Adrenal gland (tissue), 9 donors: ENCODE measurements at regions not wholly inside any gene's neighbourhood (a gene's known extent, or its start where the extent isn't known, plus 50 kb on each side); places are given as distances from the start of the nearest gene placed in this dataset.

Experiments
- DNase-seq, 7 donors: peaks; one replicate each; pipeline ENCODE4 v3.0.0-alpha.2; 2019 to 2020
- H3K27ac ChIP-seq, 5 donors: fragments of 200-600 bp; sonication (generic) in 4 of 5; 1 replicate in 3 of 5; 2 replicates in 2 of 5; pipeline versions ENCODE4 v1.5.1 to v1.8.0; 2016 to 2020; ENCODE audit warnings: mild to moderate bottlenecking in 1 of 5
- H3K27me3 ChIP-seq: fragments of 200-600 bp; 2 replicates; pipeline ENCODE4 v1.8.0; 2021
- H3K36me3 ChIP-seq, 2 donors: fragments of 200-600 bp; replicated peaks in 1 of 2; 1 replicate in 1 of 2; 2 replicates in 1 of 2; pipeline versions ENCODE4 v1.5.1 to v1.8.0; 2018 to 2022
- H3K4me1 ChIP-seq, 2 donors: fragments of 200-600 bp; replicated peaks in 1 of 2; 1 replicate in 1 of 2; 2 replicates in 1 of 2; pipeline versions ENCODE4 v1.5.1 to v1.8.0; 2018 to 2021
- H3K4me3 ChIP-seq, 4 donors: fragments of 200-600 bp; sonication (generic) in 3 of 4; one replicate each; pipeline ENCODE4 v1.5.1; 2016 to 2018
- H3K9me3 ChIP-seq, 3 donors: fragments of 200-600 bp; sonication (generic) in 1 of 3; replicated peaks in 1 of 3; 1 replicate in 2 of 3; 2 replicates in 1 of 3; pipeline versions ENCODE4 v1.5.1 to v1.8.0; 2016 to 2021
- CTCF ChIP-seq, 6 experiments: fragments of 450-650 bp in 4 of 6; fragments of 200-600 bp in 2 of 6; sonication (generic) in 1 of 6; IDR thresholded peaks; 1 replicate in 5 of 6; 2 replicates in 1 of 6; pipeline versions ENCODE4 v1.5.1 to v1.8.0; 2016 to 2021; ENCODE audit warnings: antibody characterized with exemption in 6 of 6, mild to moderate bottlenecking in 2 of 6, moderate library complexity in 1 of 6
- POLR2A ChIP-seq, 2 donors: fragments of 450-650 bp; IDR thresholded peaks; one replicate each; pipeline ENCODE4 v1.6.1; 2017; ENCODE audit warnings: antibody characterized with exemption in 2 of 2, mild to moderate bottlenecking in 2 of 2, moderate library complexity in 1 of 2
- WGBS, 4 donors: extraction: QIAGEN DNeasy Blood & Tissue Kit in 2 of 4; methylation state at CpG; one replicate each; pipeline versions ENCODE4 v1.1.5 to v1.1.7; 2013 to 2017; 5-methylcytosine and 5-hydroxymethylcytosine counted together
- intact Hi-C, 2 donors: fragments of 100-400 bp; cut with DNase I; formaldehyde crosslinking; loops; one replicate each; pipeline versions ENCODE4 v1.14.1 to v1.15.0; 2022 to 2023
- donor health status: healthy with polysubstance abuse.
- donor health status: Bipolar disorder and iron deficiency.
- donor health status: DM: yes; HTN: yes; CAD: no.
- donor health status: DM: no; HTN: no; CAD: no.
- donor health status: DM: no; HTN: no; CAD: no.

GRCh38 chr17:71484546-71484945 lies 636.3 kb upstream of the SOX9 start:
- DNase-seq: no peak
- H3K27ac ChIP-seq: no peak overlapping the region
- intact Hi-C loops: no loop called here
- no peaks in the 10 kb centered on the region for H3K9me3 ChIP-seq
- no peak overlapping the region for H3K4me3 ChIP-seq
- H3K4me1 ChIP-seq: no peaks in the 10 kb centered on the region
- no peak for TF ChIP-seq CTCF (IDR thresholded peaks at IDR 0.05)
- no peak for TF ChIP-seq POLR2A (IDR thresholded peaks at IDR 0.05)
- H3K27me3 ChIP-seq: no peaks in the 10 kb centered on the region
- WGBS, 4 donors: 42 to 57% (median 56%) methylated on average over 1 of the region's 1 CpG
- H3K36me3 ChIP-seq: no peaks in the 10 kb centered on the region

GRCh38 chr17:71485426-71485825 lies 635.4 kb upstream of the SOX9 start:
- no peak overlapping the region for H3K27ac ChIP-seq
- 78 to 84% (median 81%) methylated on average over 3 of the region's 3 CpGs for WGBS, 4 donors
- H3K9me3 ChIP-seq: no peaks in the 10 kb centered on the region
- H3K36me3 ChIP-seq: no peaks in the 10 kb centered on the region
- TF ChIP-seq POLR2A (IDR thresholded peaks at IDR 0.05) (no peak), CTCF (IDR thresholded peaks at IDR 0.05) (no peak)
- intact Hi-C loops: no loop called here
- DNase-seq: no peak
- H3K27me3 ChIP-seq: no peaks in the 10 kb centered on the region
- no peaks in the 10 kb centered on the region for H3K4me1 ChIP-seq
- H3K4me3 ChIP-seq: no peak overlapping the region

GRCh38 chr17:71486261-71486660 lies 634.6 kb upstream of the SOX9 start:
- no peak overlapping the region for H3K4me3 ChIP-seq
- H3K4me1 ChIP-seq: no peaks in the 10 kb centered on the region
- no peak for TF ChIP-seq CTCF (IDR thresholded peaks at IDR 0.05)
- no peak for TF ChIP-seq POLR2A (IDR thresholded peaks at IDR 0.05)
- no peaks in the 10 kb centered on the region for H3K9me3 ChIP-seq
- no peaks in the 10 kb centered on the region for H3K36me3 ChIP-seq
- DNase-seq: no peak
- intact Hi-C loops: no loop called here
- H3K27ac ChIP-seq: no peak overlapping the region
- H3K27me3 ChIP-seq: no peaks in the 10 kb centered on the region

- no peak overlapping the region for H3K27ac ChIP-seq
- intact Hi-C loops: no loop called here
- no peak for TF ChIP-seq POLR2A (IDR thresholded peaks at IDR 0.05)
- no peaks in the 10 kb centered on the region for H3K4me1 ChIP-seq
- no peaks in the 10 kb centered on the region for H3K27me3 ChIP-seq
- no peak overlapping the region for H3K4me3 ChIP-seq
- DNase-seq: no peak
- no peaks in the 10 kb centered on the region for H3K9me3 ChIP-seq
- H3K36me3 ChIP-seq: no peaks in the 10 kb centered on the region
Observed at GRCh38 chr17:71488851-71489250, 632.0 kb upstream of the SOX9 start.

- 29 to 43% (median 41%) methylated on average over 2 of the region's 2 CpGs for WGBS, 4 donors
Observed at GRCh38 chr17:71494062-71494855, 626.6 kb upstream of the SOX9 start.

More at GRCh38 chr17:71494062-71494855, 626.6 kb upstream of the SOX9 start:
- Histone ChIP-seq H3K36me3 (no peaks in the 10 kb centered on the region), H3K4me3 (no peak overlapping the region), H3K9me3 (no peaks in the 10 kb centered on the region), H3K4me1 (no peaks in the 10 kb centered on the region), H3K27me3 (no peaks in the 10 kb centered on the region), H3K27ac (no peak overlapping the region)
- no peak for TF ChIP-seq POLR2A (IDR thresholded peaks at IDR 0.05)
- no peak for TF ChIP-seq CTCF (IDR thresholded peaks at IDR 0.05)
- intact Hi-C loops: no loop called here
- no peak for DNase-seq
